GM12873 (cell line): ENCODE measurements at regions not wholly inside any gene's neighbourhood (a gene's known extent, or its start where the extent isn't known, plus 50 kb on each side); places are given as distances from the start of the nearest gene placed in this dataset.

Source experiments
- TF ChIP-seq, protein P1 (sequence below): IDR thresholded peaks from 2 replicates; pipeline ENCODE4 v1.5.1; 2012; ENCODE audit warnings: low read depth, mild to moderate bottlenecking, moderate library complexity, low read length, control low read depth; ENCODE audit not compliant: insufficient read depth; ENCODE audit errors: missing control alignments

DNA sequence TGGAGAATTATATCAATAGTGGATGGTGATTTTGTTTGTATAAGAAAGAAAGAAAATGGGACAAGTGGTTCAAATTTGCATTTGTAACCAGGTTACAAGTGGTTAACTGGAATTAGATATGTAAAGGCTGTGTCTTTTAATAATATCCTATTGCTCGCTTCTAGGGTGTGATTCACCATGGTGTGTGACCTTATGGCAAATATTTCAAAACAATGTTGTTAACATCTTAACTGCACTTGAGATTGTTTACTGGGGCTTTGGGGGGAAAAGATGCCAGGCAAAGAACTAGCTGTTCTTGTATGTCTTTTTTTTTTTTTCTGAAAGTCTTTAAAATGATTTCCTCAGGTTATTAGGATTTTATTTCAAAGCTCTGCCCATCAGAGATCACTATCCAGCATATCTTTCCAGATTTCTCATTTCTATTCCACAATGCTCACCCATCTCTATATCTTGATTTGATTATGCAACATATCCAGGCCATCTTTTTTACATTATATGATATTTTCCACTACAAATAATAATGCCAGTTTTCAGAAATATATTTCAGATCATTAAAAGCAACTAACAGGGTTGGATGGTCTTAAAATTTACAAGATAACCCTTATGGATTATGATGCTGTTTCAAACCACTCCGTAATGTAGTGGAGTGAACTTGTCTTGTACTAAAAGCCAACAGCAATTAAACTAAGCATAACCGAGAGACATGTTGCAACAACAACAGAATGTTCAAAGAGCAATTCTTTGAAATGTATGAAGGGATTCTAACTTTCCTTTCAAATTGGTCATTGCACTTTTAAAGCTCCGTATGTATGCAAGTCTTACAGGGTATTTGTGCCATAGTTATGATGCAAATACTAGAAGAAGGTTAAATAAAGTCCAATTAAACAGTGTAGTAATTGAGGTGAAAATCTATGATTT lies 341.5 kb upstream of the ETAA1 start:
- TF ChIP-seq, protein P1, sequence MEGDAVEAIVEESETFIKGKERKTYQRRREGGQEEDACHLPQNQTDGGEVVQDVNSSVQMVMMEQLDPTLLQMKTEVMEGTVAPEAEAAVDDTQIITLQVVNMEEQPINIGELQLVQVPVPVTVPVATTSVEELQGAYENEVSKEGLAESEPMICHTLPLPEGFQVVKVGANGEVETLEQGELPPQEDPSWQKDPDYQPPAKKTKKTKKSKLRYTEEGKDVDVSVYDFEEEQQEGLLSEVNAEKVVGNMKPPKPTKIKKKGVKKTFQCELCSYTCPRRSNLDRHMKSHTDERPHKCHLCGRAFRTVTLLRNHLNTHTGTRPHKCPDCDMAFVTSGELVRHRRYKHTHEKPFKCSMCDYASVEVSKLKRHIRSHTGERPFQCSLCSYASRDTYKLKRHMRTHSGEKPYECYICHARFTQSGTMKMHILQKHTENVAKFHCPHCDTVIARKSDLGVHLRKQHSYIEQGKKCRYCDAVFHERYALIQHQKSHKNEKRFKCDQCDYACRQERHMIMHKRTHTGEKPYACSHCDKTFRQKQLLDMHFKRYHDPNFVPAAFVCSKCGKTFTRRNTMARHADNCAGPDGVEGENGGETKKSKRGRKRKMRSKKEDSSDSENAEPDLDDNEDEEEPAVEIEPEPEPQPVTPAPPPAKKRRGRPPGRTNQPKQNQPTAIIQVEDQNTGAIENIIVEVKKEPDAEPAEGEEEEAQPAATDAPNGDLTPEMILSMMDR: no peak

- TF ChIP-seq, protein P1: no peak
These were observed 340.0 kb upstream of the ETAA1 start for GRCh38 chr2:67057123-67057522.

DNA sequence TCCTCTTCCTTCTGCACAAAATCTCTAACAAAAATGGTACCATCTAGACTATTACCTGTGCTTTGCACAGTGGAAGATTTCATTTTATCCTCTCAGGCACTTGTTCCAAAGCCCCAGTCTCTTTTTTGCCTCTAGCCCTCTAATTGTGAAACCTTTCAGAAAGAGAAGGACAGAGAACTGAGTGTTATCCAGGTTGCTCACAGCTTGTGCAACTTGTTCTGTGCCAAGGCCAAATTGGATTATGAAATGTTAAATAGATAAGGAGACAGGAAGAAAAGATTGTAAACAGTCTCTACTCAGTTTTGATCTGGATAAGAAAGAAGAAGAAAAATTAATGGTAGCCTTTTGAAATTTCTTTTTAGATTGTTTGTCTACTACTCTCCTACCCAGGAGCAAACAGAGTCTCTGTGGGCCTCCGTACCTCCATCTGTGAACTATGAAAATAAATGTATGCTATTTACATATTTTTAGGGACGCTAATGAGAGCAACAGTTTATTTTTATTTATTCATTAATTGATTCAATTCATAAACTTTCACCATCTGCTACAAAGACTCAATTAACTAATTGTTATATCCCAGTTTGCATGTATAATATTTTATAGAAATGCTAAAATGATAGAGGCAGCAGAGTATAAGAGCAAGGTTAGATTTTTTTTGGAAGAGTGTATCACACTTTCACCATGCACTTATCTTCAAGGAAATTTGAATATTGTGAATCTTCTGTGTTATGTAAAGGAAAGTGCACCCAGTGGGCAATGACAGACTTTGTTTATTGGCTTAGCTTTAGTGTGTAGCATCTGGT lies 339.0 kb upstream of the ETAA1 start:
- TF ChIP-seq, protein P1: no peak

GRCh38 chr2:67065046-67065445 lies 332.1 kb upstream of the ETAA1 start:
- TF ChIP-seq, protein P1: no peak

DNA sequence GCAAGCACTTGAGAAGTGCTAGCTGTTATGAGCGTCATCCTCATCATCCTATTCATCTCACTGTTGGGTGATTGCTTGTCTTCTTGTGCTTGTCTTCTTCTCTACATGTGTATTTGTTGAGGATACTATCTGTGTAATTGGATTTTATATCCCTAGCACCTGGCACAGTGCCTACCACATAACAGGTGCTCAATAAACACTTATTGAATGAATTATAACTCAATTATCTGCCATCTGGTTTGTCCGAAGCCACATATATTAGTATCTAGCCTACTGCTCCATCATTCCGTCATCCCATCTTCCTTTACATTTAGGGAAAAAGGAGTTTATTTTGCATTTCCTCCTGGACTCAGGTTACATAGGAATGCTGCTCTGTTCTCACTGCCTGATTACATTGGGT lies 330.4 kb upstream of the ETAA1 start:
- TF ChIP-seq, protein P1: no peak

DNA sequence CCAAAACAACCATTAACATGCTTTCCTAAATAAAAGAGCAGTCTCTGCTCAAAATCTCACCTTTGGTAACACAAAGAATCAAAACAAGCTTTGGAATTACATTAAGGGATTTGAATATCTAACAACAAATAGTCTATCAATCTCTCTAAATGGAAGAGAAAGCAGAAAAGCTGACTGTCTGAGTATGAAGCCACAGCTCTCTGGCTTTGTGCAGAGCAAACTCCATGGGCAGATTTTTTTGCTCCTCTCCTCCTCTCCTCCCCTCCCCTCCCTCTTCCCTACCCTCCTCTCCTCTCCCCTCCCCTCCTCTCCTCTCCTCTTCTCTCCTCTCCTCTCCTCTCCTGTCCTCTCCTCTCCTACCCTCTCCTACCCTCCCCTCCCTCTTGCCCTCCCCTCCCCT lies 329.5 kb upstream of the ETAA1 start:
- TF ChIP-seq, protein P1: no peak

GRCh38 chr2:67070826-67071225 lies 326.3 kb upstream of the ETAA1 start:
- TF ChIP-seq, protein P1: no peak
